ENCODE measurements at regions not wholly inside any gene's neighbourhood (a gene's known extent, or its start where the extent isn't known, plus 50 kb on each side); places are given as distances from the start of the nearest gene placed in this dataset.
A peak's percentile ranks its signal among the peaks of the same experiment; 100 is the strongest.

- no peak for DNase-seq
These were observed 211.6 kb downstream of the ERCC6L2 start for GRCh38 chr9:96086936-96087571.

- DNase-seq, result no peak
These were observed 210.1 kb downstream of the ERCC6L2 start for GRCh38 chr9:96085491-96086143.

GRCh38 chr9:96084331-96084734 lies 208.8 kb downstream of the ERCC6L2 start:
- DNase-seq, result peak; percentile 56

GRCh38 chr9:96082516-96083232 lies 207.2 kb downstream of the ERCC6L2 start:
- DNase-seq, result no peak

GRCh38 chr9:96080364-96080763 lies 204.9 kb downstream of the ERCC6L2 start:
- DNase-seq, result no peak

GRCh38 chr9:96079779-96080178 lies 204.3 kb downstream of the ERCC6L2 start:
- DNase-seq, result no peak

GRCh38 chr9:96078897-96079490 lies 203.5 kb downstream of the ERCC6L2 start:
- DNase-seq, result peak; percentile 11

- DNase-seq, result no peak
These were observed 200.3 kb downstream of the ERCC6L2 start for GRCh38 chr9:96075757-96076156.

GRCh38 chr9:96075111-96075510 lies 199.6 kb downstream of the ERCC6L2 start:
- no peak for DNase-seq

GRCh38 chr9:96073531-96074480 lies 198.3 kb downstream of the ERCC6L2 start:
- DNase-seq, result peak; percentile 82

- no peak for DNase-seq
These were observed 197.4 kb downstream of the ERCC6L2 start for GRCh38 chr9:96072930-96073329.

GRCh38 chr9:96071815-96072124 lies 196.3 kb downstream of the ERCC6L2 start:
- no peak for DNase-seq

- peak; percentile 79 for DNase-seq
These were observed 195.8 kb downstream of the ERCC6L2 start for GRCh38 chr9:96071076-96071814.

GRCh38 chr9:96069629-96070220 lies 194.2 kb downstream of the ERCC6L2 start:
- DNase-seq, result no peak

- no peak for DNase-seq
These were observed 193.0 kb downstream of the ERCC6L2 start for GRCh38 chr9:96068511-96068910.

- DNase-seq, result no peak
These were observed 192.1 kb downstream of the ERCC6L2 start for GRCh38 chr9:96067600-96067999.

- no peak for DNase-seq
These were observed 191.5 kb downstream of the ERCC6L2 start for GRCh38 chr9:96067004-96067403.

GRCh38 chr9:96065482-96066251 lies 190.2 kb downstream of the ERCC6L2 start:
- DNase-seq, result peak; percentile 3

- DNase-seq, result no peak
These were observed 189.5 kb downstream of the ERCC6L2 start for GRCh38 chr9:96064826-96065481.

- no peak for DNase-seq
These were observed 187.4 kb downstream of the ERCC6L2 start for GRCh38 chr9:96062854-96063253.
